ENCODE measurements at regions not wholly inside any gene's neighbourhood (a gene's known extent, or its start where the extent isn't known, plus 50 kb on each side); places are given as distances from the start of the nearest gene placed in this dataset.
"Not testable (repeated sequence)": the region's sequence is repeated elsewhere in the genome, so short reads cannot be mapped to it uniquely, and the experiment has no call there.

DNA sequence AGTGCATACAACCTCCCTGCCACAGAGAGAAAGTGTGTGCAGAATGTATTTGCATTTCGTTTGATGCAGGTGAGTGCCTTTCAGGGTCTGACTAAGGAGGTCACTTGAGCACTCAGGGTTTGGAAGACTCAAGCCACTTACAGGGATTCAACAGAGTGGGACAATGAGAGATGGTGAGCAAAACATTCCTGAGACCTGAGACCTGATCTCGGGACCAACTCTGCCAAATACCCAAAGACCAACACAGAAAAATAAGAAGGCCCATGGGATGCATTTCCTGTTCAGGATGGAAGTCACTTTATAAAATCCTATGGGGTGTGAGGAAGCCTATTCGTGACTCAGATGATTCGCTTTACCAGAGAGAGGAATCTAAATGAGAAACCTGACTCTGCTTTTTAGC, 65.2 kb upstream of the LARGE1 start:
- Histone ChIP-seq H3K9me3 (replicated peaks) (no peaks in the 10 kb centered on the region), H3K4me1 (no peaks in the 10 kb centered on the region), H3K27ac (replicated peaks) (no peak overlapping the region), H3K36me3 (no peaks in the 10 kb centered on the region), H3K4me3 (no peak overlapping the region), H3K27me3 (ENCODE audit: low read depth) (peaks cover 53% of the 10 kb centered on the region)
- no peak for TF ChIP-seq CTCF (IDR thresholded peaks at IDR 0.05; ENCODE audit: borderline replicate concordance)
- intact Hi-C loops (cut with micrococcal nuclease): no loop called here
- no peak for DNase-seq

GRCh38 chr22:33986167-33986771, 66.0 kb upstream of the LARGE1 start:
- TF ChIP-seq CTCF (IDR thresholded peaks at IDR 0.05; ENCODE audit: borderline replicate concordance): no peak
- intact Hi-C loops (cut with micrococcal nuclease): no loop called here
- DNase-seq: no peak
- H3K36me3 ChIP-seq: no peaks in the 10 kb centered on the region
- no peaks in the 10 kb centered on the region for H3K9me3 ChIP-seq (replicated peaks)
- no peak overlapping the region for H3K4me3 ChIP-seq
- no peak overlapping the region for H3K27ac ChIP-seq (replicated peaks)
- no peaks in the 10 kb centered on the region for H3K4me1 ChIP-seq
- peaks cover 58% of the 10 kb centered on the region for H3K27me3 ChIP-seq (ENCODE audit: low read depth)

DNA sequence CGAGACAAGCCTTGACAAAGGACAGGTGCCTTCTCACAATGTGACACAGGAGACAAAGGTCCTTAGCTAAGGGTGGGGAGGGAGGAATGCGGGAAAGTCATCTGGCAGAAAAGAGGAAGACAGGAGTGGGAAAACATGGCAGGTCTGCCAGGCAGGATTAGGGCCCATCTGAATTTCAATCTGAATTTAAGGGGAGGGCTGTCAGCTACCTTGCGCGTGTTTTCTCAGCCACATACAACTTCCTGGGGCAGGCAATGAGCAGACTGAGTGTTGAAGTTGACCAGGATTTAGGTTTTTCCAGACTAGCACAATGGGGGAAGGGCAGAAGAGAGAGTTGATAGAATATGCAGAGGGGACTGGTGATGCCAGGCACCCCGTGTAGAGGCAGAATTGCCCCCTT, 66.7 kb upstream of the LARGE1 start:
- no peak for DNase-seq
- peaks cover 59% of the 10 kb centered on the region for H3K27me3 ChIP-seq (ENCODE audit: low read depth)
- H3K4me3 ChIP-seq: no peak overlapping the region
- intact Hi-C loops (cut with micrococcal nuclease): no loop called here
- H3K27ac ChIP-seq (replicated peaks): no peak overlapping the region
- TF ChIP-seq CTCF (IDR thresholded peaks at IDR 0.05; ENCODE audit: borderline replicate concordance): no peak
- H3K36me3 ChIP-seq: no peaks in the 10 kb centered on the region
- H3K9me3 ChIP-seq (replicated peaks): no peaks in the 10 kb centered on the region
- no peaks in the 10 kb centered on the region for H3K4me1 ChIP-seq

- H3K27ac ChIP-seq (replicated peaks); intact Hi-C loops (cut with micrococcal nuclease): not testable (repeated sequence)
Measured at GRCh38 chr22:33989263-33989662, 69.0 kb upstream of the LARGE1 start.

DNA sequence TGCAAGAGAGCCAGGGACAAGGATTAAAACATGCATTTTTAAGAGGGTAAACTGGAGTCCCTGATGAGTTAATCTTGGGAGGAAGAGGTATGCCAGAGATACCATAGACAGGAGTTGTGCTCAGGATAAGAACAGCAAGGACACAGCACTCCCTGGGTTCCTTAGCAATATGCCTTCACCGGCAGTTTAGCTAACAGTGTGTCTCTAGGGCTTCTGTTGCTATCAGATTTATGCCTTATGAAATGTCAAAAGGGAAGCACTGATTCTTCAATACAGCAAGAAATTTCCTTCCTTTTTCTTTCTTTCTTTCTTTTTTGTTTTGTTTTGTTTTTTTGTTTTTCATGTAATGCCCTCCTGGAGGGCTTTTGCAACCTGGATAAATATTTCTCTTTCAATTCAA, 71.3 kb upstream of the LARGE1 start:
- no peaks in the 10 kb centered on the region for H3K4me1 ChIP-seq
- peaks cover 47% of the 10 kb centered on the region for H3K27me3 ChIP-seq (ENCODE audit: low read depth)
- intact Hi-C loops (cut with micrococcal nuclease): no loop called here
- no peak for DNase-seq
- peaks cover 3% of the 10 kb centered on the region for H3K9me3 ChIP-seq (replicated peaks)
- no peak for TF ChIP-seq CTCF (IDR thresholded peaks at IDR 0.05; ENCODE audit: borderline replicate concordance)
- H3K4me3 ChIP-seq: no peak overlapping the region
- no peaks in the 10 kb centered on the region for H3K36me3 ChIP-seq
- no peak overlapping the region for H3K27ac ChIP-seq (replicated peaks)

More at GRCh38 chr22:33989263-33989662, 69.0 kb upstream of the LARGE1 start:
- H3K9me3 ChIP-seq (replicated peaks); H3K4me1 ChIP-seq; H3K36me3 ChIP-seq; H3K4me3 ChIP-seq; DNase-seq: not testable (repeated sequence)
- peaks cover 60% of the 10 kb centered on the region for H3K27me3 ChIP-seq (ENCODE audit: low read depth)

- no peak overlapping the region for H3K4me3 ChIP-seq
- intact Hi-C loops (cut with micrococcal nuclease): no loop called here
- H3K27me3 ChIP-seq (ENCODE audit: low read depth): peaks cover 19% of the 10 kb centered on the region
- DNase-seq: no peak
- TF ChIP-seq CTCF (IDR thresholded peaks at IDR 0.05; ENCODE audit: borderline replicate concordance): no peak
- no peaks in the 10 kb centered on the region for H3K36me3 ChIP-seq
- H3K27ac ChIP-seq (replicated peaks): no peak overlapping the region
- H3K4me1 ChIP-seq: no peaks in the 10 kb centered on the region
- H3K9me3 ChIP-seq (replicated peaks): peaks cover 37% of the 10 kb centered on the region
Measured at GRCh38 chr22:33996824-33997223, 76.5 kb upstream of the LARGE1 start.

Data from left ventricle myocardium inferior (tissue), 1 donor.